ENCODE measurements at regions not wholly inside any gene's neighbourhood (a gene's known extent, or its start where the extent isn't known, plus 50 kb on each side); places are given as distances from the start of the nearest gene placed in this dataset.

DNA sequence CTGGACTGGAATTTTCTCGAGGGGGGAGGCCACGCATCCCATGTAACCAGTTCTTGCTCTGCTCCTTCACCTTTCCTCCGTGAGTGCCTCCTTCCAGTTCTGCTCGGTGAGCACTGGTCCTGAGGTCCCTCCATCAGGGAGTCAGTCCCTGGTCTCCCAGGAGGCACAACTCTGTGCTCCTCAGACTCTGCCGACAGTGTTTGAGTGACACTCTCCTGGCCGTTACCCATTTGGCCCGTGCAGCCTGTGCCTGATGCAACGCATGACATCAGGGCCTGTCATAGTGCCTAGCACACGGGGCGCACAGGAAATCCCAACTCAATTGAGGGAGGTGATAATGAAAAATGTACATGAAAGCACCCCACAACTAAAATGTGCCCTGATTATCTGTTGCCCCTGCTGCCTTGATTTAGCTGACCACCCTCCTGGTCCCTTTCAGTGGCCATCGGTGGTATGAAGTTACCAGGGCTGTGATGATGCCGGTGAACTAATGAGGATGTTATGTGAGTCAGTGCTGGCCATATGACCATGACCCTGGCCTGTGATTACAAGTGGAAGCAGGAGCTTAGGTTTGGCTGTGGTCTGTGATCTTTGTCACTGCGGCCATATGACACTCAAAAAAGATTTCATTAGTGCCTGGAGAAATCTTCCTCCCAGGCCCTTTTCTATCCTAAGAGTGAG, 144.6 kb downstream of the TDRD15 start:
- Histone ChIP-seq H3K36me3 (ENCODE audit: control insufficient read depth, insufficient read depth, low read length) (no peaks in the 10 kb centered on the region), H3K27ac (ENCODE audit: low read length) (no peak overlapping the region), H3K9me3 (ENCODE audit: control insufficient read depth, insufficient read depth, low read depth, low read length) (no peaks in the 10 kb centered on the region), H3K4me3 (ENCODE audit: low read depth in 2 of 2, low read length in 2 of 2) (no peak overlapping the region), H3K27me3 (ENCODE audit: control insufficient read depth, insufficient read depth, low read length) (no peaks in the 10 kb centered on the region), H3K4me1 (ENCODE audit: control insufficient read depth, insufficient read depth, low read length) (no peaks in the 10 kb centered on the region)
- BruUV-seq (replicated peaks) = no TSS peak
- TF ChIP-seq SIN3A (IDR thresholded peaks at IDR 0.05; ENCODE audit: borderline replicate concordance, insufficient read depth, low read depth, low read length) = no peak
- no peak for TF ChIP-seq POLR2AphosphoS5 (IDR thresholded peaks at IDR 0.05; ENCODE audit: low read depth, low read length)
- TF ChIP-seq REST (IDR thresholded peaks at IDR 0.05; ENCODE audit: insufficient read depth in 1 of 2, low read depth in 2 of 2, low read length in 1 of 2) = no peak
- TF ChIP-seq TCF7L2 (IDR thresholded peaks at IDR 0.05; ENCODE audit: low read depth, low read length) = no peak
- TF ChIP-seq, protein P1, sequence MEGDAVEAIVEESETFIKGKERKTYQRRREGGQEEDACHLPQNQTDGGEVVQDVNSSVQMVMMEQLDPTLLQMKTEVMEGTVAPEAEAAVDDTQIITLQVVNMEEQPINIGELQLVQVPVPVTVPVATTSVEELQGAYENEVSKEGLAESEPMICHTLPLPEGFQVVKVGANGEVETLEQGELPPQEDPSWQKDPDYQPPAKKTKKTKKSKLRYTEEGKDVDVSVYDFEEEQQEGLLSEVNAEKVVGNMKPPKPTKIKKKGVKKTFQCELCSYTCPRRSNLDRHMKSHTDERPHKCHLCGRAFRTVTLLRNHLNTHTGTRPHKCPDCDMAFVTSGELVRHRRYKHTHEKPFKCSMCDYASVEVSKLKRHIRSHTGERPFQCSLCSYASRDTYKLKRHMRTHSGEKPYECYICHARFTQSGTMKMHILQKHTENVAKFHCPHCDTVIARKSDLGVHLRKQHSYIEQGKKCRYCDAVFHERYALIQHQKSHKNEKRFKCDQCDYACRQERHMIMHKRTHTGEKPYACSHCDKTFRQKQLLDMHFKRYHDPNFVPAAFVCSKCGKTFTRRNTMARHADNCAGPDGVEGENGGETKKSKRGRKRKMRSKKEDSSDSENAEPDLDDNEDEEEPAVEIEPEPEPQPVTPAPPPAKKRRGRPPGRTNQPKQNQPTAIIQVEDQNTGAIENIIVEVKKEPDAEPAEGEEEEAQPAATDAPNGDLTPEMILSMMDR (IDR thresholded peaks at IDR 0.05) = no peak
- CTCF ChIA-PET = no interaction called here
- in situ Hi-C loops (cut with HindIII; ENCODE audit: low pct_unique_long_range_greater_than_20kb, low sequenced_read_pairs) (no loop called here), intact Hi-C loops (cut with micrococcal nuclease; ENCODE audit: unreplicated experiment) (no loop called here)
- DNase-seq (ENCODE audit: low read depth, low spot score) (no peak), ATAC-seq (no peak)
- POLR2A ChIA-PET = no interaction called here

- intact Hi-C loops (cut with micrococcal nuclease; ENCODE audit: unreplicated experiment) = no loop called here
- POLR2A ChIA-PET = no interaction called here
Observed at GRCh38 chr2:21268878-21269224, 145.1 kb downstream of the TDRD15 start.

More at GRCh38 chr2:21268878-21269224, 145.1 kb downstream of the TDRD15 start:
- in situ Hi-C loops (cut with HindIII; ENCODE audit: low pct_unique_long_range_greater_than_20kb, low sequenced_read_pairs) = no loop called here
- no TSS peak for BruUV-seq (replicated peaks)
- CTCF ChIA-PET = no interaction called here
- H3K4me3 ChIP-seq (ENCODE audit: low read depth in 2 of 2, low read length in 2 of 2) = no peak overlapping the region
- no peaks in the 10 kb centered on the region for H3K4me1 ChIP-seq (ENCODE audit: control insufficient read depth, insufficient read depth, low read length)
- H3K9me3 ChIP-seq (ENCODE audit: control insufficient read depth, insufficient read depth, low read depth, low read length) = no peaks in the 10 kb centered on the region
- TF ChIP-seq POLR2AphosphoS5 (IDR thresholded peaks at IDR 0.05; ENCODE audit: low read depth, low read length) (no peak), SIN3A (IDR thresholded peaks at IDR 0.05; ENCODE audit: borderline replicate concordance, insufficient read depth, low read depth, low read length) (no peak), TCF7L2 (IDR thresholded peaks at IDR 0.05; ENCODE audit: low read depth, low read length) (no peak), REST (IDR thresholded peaks at IDR 0.05; ENCODE audit: insufficient read depth in 1 of 2, low read depth in 2 of 2, low read length in 1 of 2) (no peak)
- TF ChIP-seq, protein P1 (IDR thresholded peaks at IDR 0.05) = no peak
- no peak overlapping the region for H3K27ac ChIP-seq (ENCODE audit: low read length)
- no peaks in the 10 kb centered on the region for H3K36me3 ChIP-seq (ENCODE audit: control insufficient read depth, insufficient read depth, low read length)
- ATAC-seq = no peak
- no peak for DNase-seq (ENCODE audit: low read depth, low spot score)
- H3K27me3 ChIP-seq (ENCODE audit: control insufficient read depth, insufficient read depth, low read length) = no peaks in the 10 kb centered on the region

Data from Panc1 (cell line).